UCSD-AML1 (cell line): ENCODE measurements at regions not wholly inside any gene's neighbourhood (a gene's known extent, or its start where the extent isn't known, plus 50 kb on each side); places are given as distances from the start of the nearest gene placed in this dataset.
"Not testable (repeated sequence)": the region's sequence is repeated elsewhere in the genome, so short reads cannot be mapped to it uniquely, and the experiment has no call there.

ENCODE experiments used
- DNase-seq: peaks from one replicate; lab custom pipeline; 2025; ENCODE audit not compliant: unreplicated experiment; lab: John Stamatoyannopoulos, UW

DNA sequence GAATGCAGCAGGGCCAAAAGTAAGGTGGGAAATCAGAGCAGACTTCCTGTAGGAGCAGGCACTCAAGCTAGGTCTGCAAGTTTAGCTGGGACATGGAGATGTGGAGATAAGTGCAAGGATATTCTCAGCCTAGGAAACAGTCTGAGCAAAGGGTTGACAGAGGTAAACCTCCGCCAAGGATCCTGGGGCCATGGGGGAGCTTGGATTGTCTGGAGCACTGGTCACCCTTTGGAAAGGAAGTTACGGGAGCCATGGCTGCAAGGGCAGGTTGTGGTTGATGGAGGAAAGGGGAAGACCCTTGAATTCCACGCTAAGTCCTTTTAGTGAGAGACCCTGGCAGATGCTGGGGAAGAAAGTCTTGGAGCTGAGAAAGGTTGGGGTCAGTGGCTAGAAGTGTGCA, 150.9 kb downstream of the PTPRU start:
- no peak for DNase-seq

- DNase-seq: not testable (repeated sequence)
Observed at GRCh38 chr1:29386453-29386852, 150.1 kb downstream of the PTPRU start.

DNA sequence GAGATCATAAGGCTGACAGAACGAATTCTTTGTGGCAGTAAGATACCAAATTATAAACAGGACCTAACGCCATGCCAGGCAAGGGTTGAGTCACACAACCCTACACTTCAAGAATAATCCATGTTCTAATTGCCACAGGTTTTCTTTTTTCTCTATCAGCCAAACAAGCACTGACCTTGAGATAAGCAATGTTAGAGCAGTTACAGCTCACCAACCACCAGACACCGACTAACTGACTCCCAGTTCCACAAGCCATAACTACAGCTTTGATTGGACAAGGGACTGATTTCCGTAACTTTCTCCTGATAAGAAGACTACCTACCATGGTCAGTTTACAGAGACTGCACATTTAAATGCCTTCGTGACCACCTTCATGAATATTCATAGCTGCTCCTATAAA, 149.6 kb downstream of the PTPRU start:
- DNase-seq: no peak

GRCh38 chr1:29384496-29385015, 148.2 kb downstream of the PTPRU start:
- no peak for DNase-seq

DNA sequence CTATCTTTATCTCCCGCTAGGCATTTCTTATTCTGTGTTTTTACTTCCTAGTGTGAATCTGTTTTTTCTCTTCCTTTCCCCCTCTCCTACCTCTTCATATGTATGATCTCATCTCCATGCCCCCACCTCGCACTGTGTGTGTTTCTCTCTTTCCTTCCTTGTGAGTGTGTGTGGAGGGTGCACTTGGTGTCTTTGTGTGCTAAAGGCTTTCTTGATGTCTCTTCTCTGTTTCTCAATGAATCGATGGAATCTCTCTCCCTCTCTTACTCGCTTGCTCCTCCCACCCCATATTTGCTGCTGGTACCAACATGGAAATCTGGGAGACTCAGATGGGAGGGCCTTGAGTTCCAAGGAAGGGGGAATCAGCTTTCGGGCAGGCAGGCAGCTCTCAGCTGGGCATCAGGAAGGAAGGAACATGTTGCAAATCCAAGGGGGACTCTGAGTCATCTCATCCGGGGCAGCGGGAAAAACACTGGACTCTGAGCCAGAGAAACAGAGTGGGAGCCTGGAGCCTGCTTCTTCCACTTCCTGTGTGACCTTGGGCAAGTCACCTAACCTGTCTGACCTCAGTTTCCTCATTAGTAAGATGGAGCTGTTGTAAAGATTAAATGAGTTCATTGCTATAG, 147.5 kb downstream of the PTPRU start:
- DNase-seq: no peak

- no peak for DNase-seq
Observed at GRCh38 chr1:29382851-29383745, 146.8 kb downstream of the PTPRU start.

- DNase-seq: no peak
Observed at GRCh38 chr1:29381426-29381825, 145.1 kb downstream of the PTPRU start.

- DNase-seq: no peak
Observed at GRCh38 chr1:29380532-29380931, 144.2 kb downstream of the PTPRU start.

DNA sequence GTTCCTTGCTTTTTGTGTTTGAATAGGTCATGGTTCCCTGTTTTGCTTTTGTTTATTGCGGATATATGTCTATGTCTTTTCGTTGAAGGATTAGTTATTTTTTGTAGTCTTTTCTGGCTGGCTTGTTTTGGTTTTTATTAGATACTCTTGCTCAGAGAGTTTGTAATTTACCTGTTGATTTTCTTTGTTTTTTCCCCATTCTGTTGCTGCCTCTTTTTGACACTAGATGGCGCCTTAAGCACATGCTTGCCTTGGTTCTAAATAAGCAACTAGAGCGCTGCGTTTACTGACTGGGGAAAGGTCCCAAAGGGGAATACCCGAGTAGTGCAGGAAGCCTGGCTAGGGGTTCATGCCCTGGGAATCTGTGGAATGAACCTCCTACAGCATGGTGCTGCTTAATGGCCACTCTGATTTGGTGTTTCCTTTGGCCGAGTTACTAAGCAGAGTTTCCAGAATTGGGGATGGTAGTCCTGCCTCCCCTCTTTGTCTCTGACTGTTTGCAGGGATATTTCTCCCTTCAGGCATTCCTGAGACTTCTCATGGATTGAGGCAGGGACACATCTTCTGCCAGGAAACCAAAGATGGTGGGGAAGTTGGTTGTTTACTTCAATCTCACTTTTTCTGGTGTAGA, 143.2 kb downstream of the PTPRU start:
- DNase-seq: no peak
